Activated B cell treated with CpG ODN at 0.5 μM for 24 hours (primary cell): ENCODE measurements at regions not wholly inside any gene's neighbourhood (a gene's known extent, or its start where the extent isn't known, plus 50 kb on each side); places are given as distances from the start of the nearest gene placed in this dataset.

Source experiments
- ATAC-seq: fragments of 200-7000 bp; cut with Tn5 transposase; one replicate; pipeline ENCODE4 v1.10.0; 2021; ENCODE audit warnings: low read depth, mild to moderate bottlenecking, moderate library complexity
- CTCF ChIA-PET: fragments of 350-600 bp; sonication (Branson Sonifier 250); formaldehyde crosslinking; loops from one replicate; lab custom pipeline; 2021; ENCODE audit warnings: antibody characterized with exemption; lab: Charles Lee
- POLR2A ChIA-PET: fragments of 350-600 bp; sonication (Branson Sonifier 250); formaldehyde crosslinking; loops from one replicate; lab custom pipeline; 2021; ENCODE audit warnings: antibody characterized with exemption; lab: Charles Lee
- DNase-seq: peaks from one replicate; pipeline ENCODE4 v3.0.0; 2022
- H3K27ac Mint-ChIP-seq: one replicate; pipeline ENCODE4 v1.8.0; 2020; ENCODE audit warnings: mixed read lengths
- H3K27me3 Mint-ChIP-seq: one replicate; pipeline ENCODE4 v1.8.0; 2021; ENCODE audit warnings: mixed read lengths
- H3K36me3 Mint-ChIP-seq: one replicate; pipeline ENCODE4 v1.8.0; 2021; ENCODE audit warnings: low read depth, mixed read lengths
- H3K4me1 Mint-ChIP-seq: one replicate; pipeline ENCODE4 v1.8.0; 2021; ENCODE audit warnings: mixed read lengths
- H3K4me3 Mint-ChIP-seq: one replicate; pipeline ENCODE4 v1.8.0; 2020; ENCODE audit warnings: mild to moderate bottlenecking, mixed read lengths
- H3K9me3 Mint-ChIP-seq: one replicate; pipeline ENCODE4 v1.8.0; 2020; ENCODE audit warnings: mixed read lengths
- intact Hi-C: fragments of 100-400 bp; cut with micrococcal nuclease; formaldehyde crosslinking; loops from one replicate; pipeline ENCODE4 v1.15.1; 2024
- TF ChIP-seq, protein P1 (sequence below): fragments of 200-600 bp; IDR thresholded peaks from one replicate; pipeline ENCODE4 v1.8.0; 2022; ENCODE audit warnings: antibody characterized with exemption, mild to moderate bottlenecking

DNA sequence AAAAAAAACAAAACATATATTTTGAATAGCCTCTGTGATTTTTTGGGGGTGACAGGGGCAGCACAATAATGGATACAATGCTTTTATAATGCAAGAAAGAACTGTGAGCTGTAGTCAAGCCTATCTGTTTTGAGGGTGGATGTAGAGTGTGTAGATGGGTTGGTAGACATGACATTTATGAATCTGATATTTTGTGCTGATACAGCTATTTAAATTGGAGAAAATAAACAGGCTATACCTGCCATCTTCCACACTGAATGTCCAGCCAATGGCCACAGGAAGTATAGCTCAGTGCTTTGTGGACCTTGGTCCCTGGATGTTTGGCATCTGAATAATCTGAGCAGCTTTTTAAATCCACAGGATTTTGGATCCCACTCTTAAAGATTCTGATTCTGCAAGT, 175.0 kb downstream of the NEDD1 start:
- no peaks in the 10 kb centered on the region for H3K36me3 Mint-ChIP-seq
- TF ChIP-seq, protein P1, sequence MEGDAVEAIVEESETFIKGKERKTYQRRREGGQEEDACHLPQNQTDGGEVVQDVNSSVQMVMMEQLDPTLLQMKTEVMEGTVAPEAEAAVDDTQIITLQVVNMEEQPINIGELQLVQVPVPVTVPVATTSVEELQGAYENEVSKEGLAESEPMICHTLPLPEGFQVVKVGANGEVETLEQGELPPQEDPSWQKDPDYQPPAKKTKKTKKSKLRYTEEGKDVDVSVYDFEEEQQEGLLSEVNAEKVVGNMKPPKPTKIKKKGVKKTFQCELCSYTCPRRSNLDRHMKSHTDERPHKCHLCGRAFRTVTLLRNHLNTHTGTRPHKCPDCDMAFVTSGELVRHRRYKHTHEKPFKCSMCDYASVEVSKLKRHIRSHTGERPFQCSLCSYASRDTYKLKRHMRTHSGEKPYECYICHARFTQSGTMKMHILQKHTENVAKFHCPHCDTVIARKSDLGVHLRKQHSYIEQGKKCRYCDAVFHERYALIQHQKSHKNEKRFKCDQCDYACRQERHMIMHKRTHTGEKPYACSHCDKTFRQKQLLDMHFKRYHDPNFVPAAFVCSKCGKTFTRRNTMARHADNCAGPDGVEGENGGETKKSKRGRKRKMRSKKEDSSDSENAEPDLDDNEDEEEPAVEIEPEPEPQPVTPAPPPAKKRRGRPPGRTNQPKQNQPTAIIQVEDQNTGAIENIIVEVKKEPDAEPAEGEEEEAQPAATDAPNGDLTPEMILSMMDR, result no peak
- ChIA-PET POLR2A (no interaction called here), CTCF (no interaction called here)
- peaks cover 1% of the 10 kb centered on the region for H3K27me3 Mint-ChIP-seq
- H3K4me3 Mint-ChIP-seq, result no peak overlapping the region
- DNase-seq, result no peak
- ATAC-seq, result no peak
- H3K27ac Mint-ChIP-seq, result no peak overlapping the region
- H3K9me3 Mint-ChIP-seq, result no peaks in the 10 kb centered on the region
- no peaks in the 10 kb centered on the region for H3K4me1 Mint-ChIP-seq
- intact Hi-C loops, result no loop called here

DNA sequence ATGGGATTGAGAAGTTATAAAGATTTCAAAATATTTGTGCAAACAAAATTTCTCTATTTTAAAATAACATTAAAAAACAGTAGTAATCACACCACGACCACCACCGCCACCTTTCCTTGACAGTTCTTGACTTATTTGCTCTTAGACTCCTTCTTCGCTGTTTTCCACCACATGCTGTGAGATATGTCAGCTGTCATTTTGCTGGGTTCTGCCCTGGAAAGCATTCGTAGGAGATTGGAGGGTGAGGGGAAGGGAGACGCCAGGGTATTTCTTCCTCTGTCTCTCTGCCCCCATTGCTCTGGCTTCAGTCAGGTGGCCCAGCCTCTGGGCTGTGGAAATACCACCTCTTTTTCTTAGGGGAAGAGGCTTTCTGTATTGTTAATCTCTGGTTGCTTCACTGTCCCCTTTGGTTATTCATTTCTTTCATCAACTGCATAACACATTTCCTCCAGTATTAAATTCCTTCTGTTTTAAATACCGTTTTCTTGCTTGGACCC, 186.2 kb downstream of the NEDD1 start:
- Mint-ChIP-seq H3K36me3 (no peaks in the 10 kb centered on the region), H3K27ac (no peak overlapping the region), H3K9me3 (no peaks in the 10 kb centered on the region), H3K4me3 (no peak overlapping the region), H3K27me3 (no peaks in the 10 kb centered on the region), H3K4me1 (no peaks in the 10 kb centered on the region)
- intact Hi-C loops, result no loop called here
- CTCF ChIA-PET, result no interaction called here
- no peak for ATAC-seq
- TF ChIP-seq, protein P1, result no peak
- POLR2A ChIA-PET, result no interaction called here
- no peak for DNase-seq

DNA sequence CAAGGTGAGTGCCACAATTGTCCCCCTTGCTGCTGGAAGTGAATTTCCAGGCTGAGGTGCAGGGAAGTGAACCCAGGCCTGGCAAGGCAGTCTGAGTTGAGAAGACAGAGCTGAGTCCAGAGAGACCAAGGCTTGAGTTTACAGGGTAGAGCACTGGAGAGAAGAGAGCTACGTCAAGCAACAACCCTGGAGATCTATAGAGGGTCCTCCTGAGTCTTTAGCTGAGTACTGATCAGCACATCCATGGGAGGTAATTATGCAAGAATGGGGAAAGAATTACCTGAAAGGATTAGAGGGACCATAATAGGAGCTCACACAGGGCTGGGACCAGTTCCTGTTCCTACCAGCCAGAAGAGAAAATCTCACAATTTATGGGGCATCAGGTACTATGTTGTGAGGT, 190.7 kb downstream of the NEDD1 start:
- no peak overlapping the region for H3K4me3 Mint-ChIP-seq
- peaks cover 5% of the 10 kb centered on the region for H3K9me3 Mint-ChIP-seq
- no peak for ATAC-seq
- no peaks in the 10 kb centered on the region for H3K4me1 Mint-ChIP-seq
- no peak overlapping the region for H3K27ac Mint-ChIP-seq
- intact Hi-C loops, result no loop called here
- H3K36me3 Mint-ChIP-seq, result no peaks in the 10 kb centered on the region
- CTCF ChIA-PET, result no interaction called here
- DNase-seq, result no peak
- TF ChIP-seq, protein P1, result no peak
- POLR2A ChIA-PET, result no interaction called here
- H3K27me3 Mint-ChIP-seq, result no peaks in the 10 kb centered on the region

DNA sequence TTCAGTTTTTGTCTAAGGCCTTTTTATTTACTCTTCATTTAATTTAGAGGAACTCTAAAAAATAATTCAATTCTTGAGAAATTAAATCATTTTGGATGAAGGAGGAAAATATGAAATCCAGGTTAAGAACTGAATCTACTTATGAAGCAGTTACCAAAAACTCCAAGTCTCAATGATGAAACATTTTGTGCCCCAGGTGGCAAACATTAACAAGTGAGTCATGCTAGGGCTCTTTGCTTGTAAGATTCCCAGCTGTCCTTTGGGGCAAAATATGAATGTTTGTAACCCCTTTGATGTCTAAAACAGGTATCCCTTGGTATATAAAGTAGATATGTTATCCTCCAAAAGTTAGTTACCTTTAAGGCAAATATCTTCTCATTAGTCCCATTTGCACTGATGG, 202.4 kb downstream of the NEDD1 start:
- no peaks in the 10 kb centered on the region for H3K4me1 Mint-ChIP-seq
- POLR2A ChIA-PET, result no interaction called here
- TF ChIP-seq, protein P1, result no peak
- ATAC-seq, result no peak
- CTCF ChIA-PET, result no interaction called here
- peaks cover 7% of the 10 kb centered on the region for H3K9me3 Mint-ChIP-seq
- H3K36me3 Mint-ChIP-seq, result no peaks in the 10 kb centered on the region
- no peak overlapping the region for H3K27ac Mint-ChIP-seq
- no peak overlapping the region for H3K4me3 Mint-ChIP-seq
- DNase-seq, result no peak
- peaks cover 3% of the 10 kb centered on the region for H3K27me3 Mint-ChIP-seq
- intact Hi-C loops, result no loop called here

DNA sequence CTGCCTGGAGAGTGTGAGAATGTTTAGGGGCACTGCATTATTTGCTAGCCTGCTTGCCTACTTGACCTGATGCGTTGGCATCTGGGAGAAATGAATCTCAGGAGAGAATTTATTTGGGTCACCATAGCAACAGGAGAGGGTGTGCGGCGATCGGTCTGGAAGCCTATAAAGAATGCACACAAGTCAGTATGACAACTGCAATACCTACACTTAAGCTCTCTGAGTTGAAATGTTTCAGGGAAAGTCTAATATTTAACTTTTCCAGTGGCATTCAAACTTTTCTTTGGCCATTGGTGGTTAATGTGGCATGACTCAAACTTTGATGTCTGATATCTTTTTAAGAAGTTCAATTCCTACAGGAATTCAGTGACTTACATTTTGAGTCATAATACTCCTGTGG, 205.1 kb downstream of the NEDD1 start:
- Mint-ChIP-seq H3K4me3 (no peak overlapping the region), H3K4me1 (no peaks in the 10 kb centered on the region), H3K27ac (no peak overlapping the region), H3K9me3 (no peaks in the 10 kb centered on the region), H3K27me3 (peaks cover 1% of the 10 kb centered on the region), H3K36me3 (no peaks in the 10 kb centered on the region)
- ATAC-seq, result no peak
- TF ChIP-seq, protein P1, result no peak
- intact Hi-C loops, result no loop called here
- no peak for DNase-seq
- POLR2A ChIA-PET, result no interaction called here
- CTCF ChIA-PET, result no interaction called here
